ENCODE measurements at regions not wholly inside any gene's neighbourhood (a gene's known extent, or its start where the extent isn't known, plus 50 kb on each side); places are given as distances from the start of the nearest gene placed in this dataset.

GRCh38 chr16:26189536-26189935 lies 497.8 kb downstream of the HS3ST4 start:
- no peak for DNase-seq

- no peak for DNase-seq
Observed at GRCh38 chr16:26194526-26194925, 502.8 kb downstream of the HS3ST4 start.

GRCh38 chr16:26195225-26195624 lies 503.5 kb downstream of the HS3ST4 start:
- DNase-seq, result no peak

- DNase-seq, result no peak
Observed at GRCh38 chr16:26196310-26196709, 504.6 kb downstream of the HS3ST4 start.

- DNase-seq, result no peak
Observed at GRCh38 chr16:26196802-26197201, 505.0 kb downstream of the HS3ST4 start.

- no peak for DNase-seq
Observed at GRCh38 chr16:26197707-26198106, 505.9 kb downstream of the HS3ST4 start.

GRCh38 chr16:26198221-26198620 lies 506.5 kb downstream of the HS3ST4 start:
- no peak for DNase-seq

GRCh38 chr16:26204138-26204537 lies 512.4 kb downstream of the HS3ST4 start:
- DNase-seq, result no peak

GRCh38 chr16:26211542-26211941 lies 519.8 kb downstream of the HS3ST4 start:
- no peak for DNase-seq

GRCh38 chr16:26212599-26212998 lies 520.8 kb downstream of the HS3ST4 start:
- no peak for DNase-seq

GRCh38 chr16:26214581-26215174 lies 522.9 kb downstream of the HS3ST4 start:
- no peak for DNase-seq

GRCh38 chr16:26220894-26221293 lies 529.1 kb downstream of the HS3ST4 start:
- DNase-seq, result no peak

GRCh38 chr16:26231647-26232046 lies 539.9 kb downstream of the HS3ST4 start:
- DNase-seq, result no peak

- DNase-seq, result no peak
Observed at GRCh38 chr16:26240807-26241206, 549.0 kb downstream of the HS3ST4 start.

- DNase-seq, result no peak
Observed at GRCh38 chr16:26247063-26247462, 555.3 kb downstream of the HS3ST4 start.

- no peak for DNase-seq
Observed at GRCh38 chr16:26252598-26252997, 560.8 kb downstream of the HS3ST4 start.

GRCh38 chr16:26261621-26262020 lies 569.9 kb downstream of the HS3ST4 start:
- no peak for DNase-seq

- DNase-seq, result no peak
Observed at GRCh38 chr16:26263406-26263805, 571.6 kb downstream of the HS3ST4 start.

- no peak for DNase-seq
Observed at GRCh38 chr16:26267641-26268040, 575.9 kb downstream of the HS3ST4 start.

GRCh38 chr16:26269673-26270072 lies 577.9 kb downstream of the HS3ST4 start:
- DNase-seq, result no peak

- no peak for DNase-seq
Observed at GRCh38 chr16:26273607-26274006, 581.8 kb downstream of the HS3ST4 start.

GRCh38 chr16:26275021-26275590 lies 583.3 kb downstream of the HS3ST4 start:
- no peak for DNase-seq

GRCh38 chr16:26276289-26276688 lies 584.5 kb downstream of the HS3ST4 start:
- no peak for DNase-seq

GRCh38 chr16:26281381-26282110 lies 589.8 kb downstream of the HS3ST4 start:
- DNase-seq, result no peak

All from inflammatory macrophage treated with lipopolysaccharide for 4 hours (primary cell).